T-helper 22 cell (primary cell): ENCODE measurements at regions not wholly inside any gene's neighbourhood (a gene's known extent, or its start where the extent isn't known, plus 50 kb on each side); places are given as distances from the start of the nearest gene placed in this dataset.
"Not testable (repeated sequence)": the region's sequence is repeated elsewhere in the genome, so short reads cannot be mapped to it uniquely, and the experiment has no call there.

Experiments
- DNase-seq: peaks from one replicate; pipeline ENCODE4 v3.0.0-alpha.2; 2020; ENCODE audit warnings: low read depth

- no peak for DNase-seq
Observed at GRCh38 chr22:48505891-48506290, 1321.8 kb downstream of the BRD1 start.

- DNase-seq, result no peak
Observed at GRCh38 chr22:48504519-48505140, 1323.0 kb downstream of the BRD1 start.

DNA sequence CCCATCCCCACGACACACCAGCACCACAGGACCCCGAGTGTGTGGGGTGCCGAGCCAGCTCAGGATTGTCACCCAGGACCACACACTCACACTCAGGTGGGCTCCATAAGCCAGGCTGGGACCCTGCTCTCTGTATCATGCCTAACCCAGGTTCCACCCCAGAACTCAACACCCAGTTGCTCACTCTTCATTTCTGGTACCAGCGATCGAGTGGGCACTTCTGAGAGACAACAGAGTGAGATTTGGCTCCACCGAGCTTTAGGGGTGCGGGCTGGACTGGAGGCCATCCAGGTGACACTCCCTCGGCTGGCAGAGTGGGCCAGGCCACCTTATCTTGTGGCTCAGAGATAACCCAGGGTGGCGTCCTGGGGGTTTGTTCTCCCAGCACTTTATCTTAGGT is 1323.8 kb downstream of the BRD1 start:
- no peak for DNase-seq

- DNase-seq, result no peak
Observed at GRCh38 chr22:48503035-48503625, 1324.5 kb downstream of the BRD1 start.

DNA sequence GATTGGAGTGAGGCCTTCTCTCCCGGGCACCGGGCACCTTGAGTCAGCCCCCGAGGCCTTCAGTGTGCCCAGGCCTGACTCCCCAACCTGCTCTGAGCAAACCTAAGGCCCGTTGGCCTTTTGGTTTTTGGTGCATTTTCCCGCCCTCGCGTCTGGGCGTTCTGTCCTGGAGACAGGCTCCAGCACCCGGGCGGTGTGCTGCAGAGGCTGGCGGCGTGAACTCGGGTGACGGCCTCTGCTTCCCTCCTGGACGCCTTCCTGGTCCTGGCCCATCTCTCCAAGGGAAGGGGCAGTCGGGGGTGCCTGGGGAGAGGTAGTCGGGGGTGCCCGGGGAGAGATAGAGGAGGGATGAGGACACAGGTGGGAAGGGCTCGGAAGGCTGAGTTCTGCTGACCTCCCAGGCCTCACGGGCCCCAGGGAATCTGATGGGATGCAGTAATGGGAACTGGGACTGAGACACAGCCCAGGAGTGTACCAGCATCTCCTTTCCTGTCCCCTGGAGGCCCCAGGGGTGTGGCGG is 1326.4 kb downstream of the BRD1 start:
- no peak for DNase-seq

DNA sequence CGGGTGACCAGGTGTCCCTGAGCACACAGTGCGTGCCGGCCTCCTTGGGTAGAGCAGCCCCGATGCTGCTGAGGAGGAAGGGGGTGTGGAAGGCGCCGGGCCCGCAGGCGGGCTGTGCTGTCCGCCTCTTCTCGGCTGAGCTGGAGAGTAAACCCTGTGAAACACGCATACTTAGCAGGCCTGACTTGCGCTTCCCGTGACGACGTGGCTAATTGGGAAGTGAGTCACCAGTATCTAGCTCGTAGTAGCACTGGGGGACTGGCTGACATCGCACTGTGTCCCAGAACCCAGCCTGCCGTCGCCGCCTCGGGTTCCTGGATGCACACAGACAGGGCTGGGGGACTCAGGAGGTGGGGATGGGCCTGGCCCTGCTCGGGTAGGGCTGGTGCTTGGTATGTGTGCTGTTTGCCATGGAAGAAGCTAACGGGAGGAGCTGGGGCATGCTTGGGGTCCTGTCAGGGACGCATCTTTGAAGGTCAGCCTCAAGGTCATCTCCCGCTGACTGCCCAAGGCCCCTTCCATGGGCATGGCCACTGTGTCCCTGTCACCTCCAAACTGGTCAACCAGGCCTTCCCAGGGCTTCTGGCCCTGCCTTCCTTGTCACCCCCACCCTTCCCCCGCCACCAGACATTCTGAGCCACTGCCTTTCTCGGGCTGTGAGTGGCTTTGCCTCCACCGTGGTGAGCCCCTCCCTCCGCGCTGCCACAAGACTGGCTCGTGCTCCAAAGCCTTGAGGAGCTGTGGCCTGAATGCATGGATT is 1327.0 kb downstream of the BRD1 start:
- no peak for DNase-seq

DNA sequence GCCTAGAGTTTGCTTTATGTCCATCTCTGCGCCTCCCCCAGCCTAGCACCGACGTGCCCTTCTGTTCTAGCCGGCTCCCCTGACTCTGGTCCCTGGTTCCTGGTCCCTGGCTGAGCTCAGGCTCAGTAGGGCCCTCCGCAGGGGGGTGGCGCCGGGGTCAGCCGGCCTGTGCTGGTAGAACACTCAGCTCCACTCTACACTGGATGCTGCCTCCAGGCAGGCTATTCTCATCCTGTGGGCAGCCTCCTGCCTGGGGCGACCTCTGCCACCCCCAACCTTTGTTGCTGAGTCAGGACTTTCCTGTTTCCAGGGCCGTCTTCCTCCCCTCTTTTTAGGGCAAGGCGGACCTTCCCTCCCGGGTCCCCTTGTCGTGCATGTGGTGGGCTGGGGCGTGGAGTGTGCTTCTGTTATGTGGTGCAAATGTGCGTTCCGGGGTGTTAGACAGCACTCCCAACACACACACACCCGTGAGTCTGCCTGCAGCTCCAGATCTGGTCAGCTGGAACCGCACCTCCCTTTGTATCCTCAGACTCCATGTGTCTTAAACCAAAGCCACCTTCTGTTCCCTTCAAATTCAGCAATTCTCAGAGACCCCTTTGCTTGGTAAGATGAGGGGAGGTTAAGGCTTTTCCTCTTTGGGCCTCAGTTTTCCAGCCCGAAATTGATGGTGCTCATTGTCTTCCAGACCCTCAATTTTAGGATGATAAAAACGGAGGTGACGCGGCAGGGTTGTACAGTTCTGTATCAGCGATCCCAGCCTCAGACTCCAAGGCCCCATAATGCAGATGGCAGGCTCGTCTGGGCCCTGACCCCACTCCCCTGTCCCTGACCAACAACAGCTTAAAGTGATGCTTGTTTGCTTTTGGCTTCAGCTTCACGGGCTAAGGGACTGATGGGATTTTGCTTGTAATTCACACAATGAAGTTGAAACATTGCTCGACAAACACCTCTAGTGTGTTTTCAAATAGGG is 1327.9 kb downstream of the BRD1 start:
- no peak for DNase-seq

- no peak for DNase-seq
Observed at GRCh38 chr22:48498526-48499331, 1328.9 kb downstream of the BRD1 start.

DNA sequence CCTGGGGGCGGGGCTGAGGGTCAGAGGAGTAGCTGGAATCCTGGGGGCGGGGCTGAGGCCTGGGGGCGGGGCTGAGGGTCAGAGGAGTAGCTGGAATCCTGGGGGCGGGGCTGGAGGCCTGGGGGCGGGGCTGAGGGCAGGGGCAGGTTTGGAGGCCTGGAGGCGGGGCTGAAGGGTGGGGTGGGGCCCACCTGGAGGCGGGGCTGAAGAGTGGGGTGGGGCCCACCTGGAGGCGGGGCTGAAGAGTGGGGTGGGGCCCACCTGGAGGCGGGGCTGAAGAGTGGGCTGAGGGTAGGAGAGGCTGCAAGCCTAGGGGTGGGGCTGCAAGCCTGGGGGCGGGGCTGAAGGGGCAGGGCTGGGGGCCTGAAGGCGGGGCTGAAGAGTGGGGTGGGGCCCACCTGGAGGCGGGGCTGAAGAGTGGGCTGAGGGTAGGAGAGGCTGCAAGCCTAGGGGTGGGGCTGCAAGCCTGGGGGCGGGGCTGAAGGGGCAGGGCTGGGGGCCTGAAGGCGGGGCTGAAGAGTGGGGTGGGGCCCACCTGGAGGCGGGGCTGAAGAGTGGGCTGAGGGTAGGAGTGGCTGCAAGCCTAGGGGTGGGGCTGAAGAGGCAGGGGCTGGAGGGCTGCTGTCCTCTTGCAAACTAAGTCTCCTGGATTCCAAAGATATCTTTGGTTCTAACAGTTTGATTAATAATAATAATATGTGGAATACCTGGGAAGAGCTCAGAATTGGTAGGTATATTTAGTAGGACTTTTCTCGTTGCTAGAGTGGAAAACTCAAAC is 1329.7 kb downstream of the BRD1 start:
- not testable (repeated sequence) for DNase-seq

DNA sequence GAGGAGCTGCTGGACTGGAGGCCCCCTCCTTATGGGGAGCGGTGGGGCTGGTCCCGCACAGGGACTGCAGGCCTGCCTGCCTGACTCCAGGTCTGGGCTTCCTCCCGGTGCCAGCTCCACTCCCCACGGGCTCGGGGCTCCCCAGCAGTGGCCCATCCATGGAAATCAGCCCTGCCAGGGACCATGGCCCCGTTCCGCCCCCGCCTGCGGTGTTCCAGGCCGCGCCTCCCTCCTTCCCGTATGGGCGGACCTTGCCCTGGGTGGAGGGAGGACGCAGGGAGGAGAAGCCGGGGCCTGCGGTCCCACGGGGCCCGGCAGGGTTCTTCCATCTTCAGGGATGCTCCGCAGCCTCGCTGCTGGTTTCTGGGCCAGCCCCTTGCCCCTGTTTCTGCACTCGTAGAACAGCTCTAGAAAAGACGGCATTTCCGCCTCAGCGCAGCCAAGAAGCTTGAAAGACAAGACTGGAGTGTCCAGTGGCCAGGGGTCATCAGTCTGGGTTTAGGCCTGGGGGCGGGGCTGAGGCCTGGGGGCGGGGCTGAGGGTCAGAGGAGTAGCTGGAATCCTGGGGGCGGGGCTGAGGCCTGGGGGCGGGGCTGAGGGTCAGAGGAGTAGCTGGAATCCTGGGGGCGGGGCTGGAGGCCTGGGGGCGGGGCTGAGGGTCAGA is 1330.6 kb downstream of the BRD1 start:
- DNase-seq, result no peak

GRCh38 chr22:48496226-48496845 is 1331.3 kb downstream of the BRD1 start:
- no peak for DNase-seq

DNA sequence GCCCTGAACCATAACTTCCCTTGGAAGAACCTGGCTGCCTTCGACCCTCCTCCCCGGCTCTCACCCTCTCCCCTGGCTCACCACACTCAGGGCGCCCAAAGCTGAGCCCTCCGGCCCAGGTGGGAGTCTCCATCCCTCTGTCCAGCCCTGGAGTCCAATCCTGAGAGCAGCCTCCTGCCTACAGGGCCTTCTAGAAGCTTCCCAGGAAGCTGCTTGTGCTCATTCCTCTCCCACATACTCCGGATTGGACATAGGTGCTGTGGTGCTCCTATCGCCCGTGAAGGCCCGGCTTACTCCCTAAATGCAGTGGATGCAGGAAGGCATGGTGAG is 1332.0 kb downstream of the BRD1 start:
- no peak for DNase-seq

- no peak for DNase-seq
Observed at GRCh38 chr22:48494968-48495750, 1332.5 kb downstream of the BRD1 start.

DNA sequence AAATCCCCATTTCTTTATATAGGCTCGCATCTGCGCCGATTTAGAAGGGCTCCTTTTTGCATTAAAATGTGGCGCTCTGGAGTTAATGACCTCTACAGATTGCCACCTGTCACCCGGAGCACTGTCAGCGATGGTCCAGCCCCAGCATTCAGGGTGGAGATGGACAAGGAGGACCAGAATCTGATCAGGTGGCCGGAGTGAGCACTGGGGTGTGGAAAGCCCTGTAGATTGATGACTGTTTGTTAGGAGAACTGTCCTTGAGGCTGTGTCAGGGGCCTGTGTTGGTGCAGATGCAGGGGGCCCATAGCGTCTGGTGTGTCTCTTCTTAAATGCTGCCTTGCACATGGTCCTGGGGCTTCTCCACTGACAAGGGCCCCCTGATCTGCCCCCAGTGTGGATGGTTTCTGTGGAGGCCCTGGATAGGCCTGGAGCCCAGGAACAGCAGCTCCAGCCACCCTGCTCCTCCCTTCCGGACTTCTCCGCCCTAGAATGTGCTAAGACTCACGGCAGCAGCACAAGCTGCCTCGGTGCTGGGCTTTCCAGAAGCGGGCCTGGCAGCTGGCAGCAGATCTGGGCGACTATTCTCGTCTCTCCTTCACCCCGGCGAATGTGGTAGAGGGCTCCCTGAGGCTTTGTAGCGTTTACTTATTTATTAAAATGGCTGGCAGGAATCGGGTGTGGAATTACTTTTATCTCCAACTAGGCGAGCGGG is 1333.3 kb downstream of the BRD1 start:
- no peak for DNase-seq

DNA sequence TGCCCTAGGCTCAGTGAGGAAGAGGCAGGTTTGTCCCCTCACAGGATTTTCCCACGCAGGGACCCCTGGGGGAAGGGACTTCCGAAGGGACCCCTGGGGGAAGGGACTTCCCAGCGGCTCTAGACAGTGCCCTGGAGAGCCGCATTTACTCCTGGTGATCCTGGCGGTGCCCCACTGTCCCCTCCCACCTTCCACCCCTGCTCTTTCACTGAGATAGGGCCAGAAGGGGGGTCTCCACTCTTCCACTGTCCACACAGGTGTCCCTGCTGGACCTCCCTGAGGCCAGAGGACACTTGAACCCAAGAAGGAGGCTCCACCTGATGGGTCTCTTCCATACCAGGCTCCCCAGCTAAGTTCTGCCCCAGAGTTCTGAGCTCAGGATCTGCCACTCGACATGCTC is 1333.9 kb downstream of the BRD1 start:
- no peak for DNase-seq

DNA sequence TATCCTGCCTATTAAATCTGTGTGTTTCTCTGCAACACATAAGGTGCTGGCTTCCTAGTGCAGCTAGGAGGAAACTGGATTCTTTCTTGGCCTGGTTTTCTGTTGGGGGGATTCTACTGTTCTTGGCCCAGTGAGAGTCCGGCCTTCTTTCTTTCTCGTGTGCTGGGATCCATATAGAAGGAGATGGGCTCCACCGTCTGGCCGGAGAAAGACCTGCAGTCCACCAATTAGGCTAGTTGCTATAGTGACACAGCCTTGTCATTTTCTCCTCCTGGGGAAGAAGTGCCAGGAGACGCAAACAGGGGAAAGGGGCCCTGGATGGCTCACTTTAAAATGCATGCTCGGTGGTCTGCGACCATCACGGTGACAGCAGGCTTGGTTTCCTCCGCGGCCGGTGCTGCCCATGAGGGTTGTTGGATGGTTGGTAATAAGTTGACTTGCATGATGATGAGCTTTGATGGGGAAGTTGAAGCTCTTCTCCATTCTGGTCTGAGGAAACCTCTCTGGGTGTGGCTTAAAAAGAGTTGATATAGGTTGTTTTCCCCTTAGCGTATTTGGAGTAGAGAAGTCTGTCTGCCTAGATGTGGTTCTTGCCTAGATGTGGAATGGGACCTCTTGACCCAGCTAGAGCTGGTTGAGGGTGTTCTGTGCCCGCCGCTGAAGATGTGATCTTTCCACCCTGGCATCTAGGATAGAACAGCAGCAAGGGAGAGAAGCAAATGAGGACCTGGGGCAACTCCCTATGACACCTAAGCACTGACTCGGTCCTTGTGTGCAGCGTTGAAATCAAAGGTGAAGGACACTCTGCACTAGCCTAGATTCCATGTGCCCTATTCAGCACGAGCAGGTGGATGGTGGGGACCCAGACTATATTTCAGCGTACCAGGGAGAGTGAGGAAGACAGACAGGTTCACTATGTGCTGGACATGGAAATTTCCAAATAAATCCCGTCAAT is 1335.0 kb downstream of the BRD1 start:
- DNase-seq, result no peak

DNA sequence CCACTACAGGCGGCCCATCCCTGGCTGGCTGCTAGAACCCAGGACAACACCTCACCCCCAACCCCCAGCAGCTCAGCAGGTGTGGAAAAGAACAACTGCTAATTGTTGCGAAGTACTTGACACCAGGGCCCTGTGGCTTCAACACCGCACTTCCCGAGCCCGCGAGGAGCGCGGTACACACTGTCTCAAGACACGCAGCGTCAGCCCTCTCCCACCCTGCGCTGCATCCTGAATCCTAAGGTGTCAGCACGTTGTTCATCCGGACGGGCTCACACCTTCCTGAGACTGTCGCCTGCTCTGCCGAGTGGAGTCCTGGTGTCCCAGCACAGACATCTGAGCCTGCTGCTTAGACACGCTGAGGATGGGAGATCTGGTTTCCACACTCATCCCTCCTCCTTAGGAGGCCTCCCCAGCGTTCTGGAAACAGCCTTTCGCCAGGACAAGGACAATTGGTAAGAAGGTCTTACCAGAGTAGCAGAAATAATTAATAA is 1336.2 kb downstream of the BRD1 start:
- DNase-seq, result no peak
